Adrenal gland (tissue), 9 donors: ENCODE measurements at regions not wholly inside any gene's neighbourhood (a gene's known extent, or its start where the extent isn't known, plus 50 kb on each side); places are given as distances from the start of the nearest gene placed in this dataset.

Experiments used
- DNase-seq, 7 donors: peaks; one replicate each; pipeline ENCODE4 v3.0.0-alpha.2; 2019 to 2020
- H3K27ac ChIP-seq, 5 donors: fragments of 200-600 bp; sonication (generic) in 4 of 5; 1 replicate in 3 of 5; 2 replicates in 2 of 5; pipeline versions ENCODE4 v1.5.1 to v1.8.0; 2016 to 2020; ENCODE audit warnings: mild to moderate bottlenecking in 1 of 5
- H3K27me3 ChIP-seq: fragments of 200-600 bp; 2 replicates; pipeline ENCODE4 v1.8.0; 2021
- H3K36me3 ChIP-seq, 2 donors: fragments of 200-600 bp; replicated peaks in 1 of 2; 1 replicate in 1 of 2; 2 replicates in 1 of 2; pipeline versions ENCODE4 v1.5.1 to v1.8.0; 2018 to 2022
- H3K4me1 ChIP-seq, 2 donors: fragments of 200-600 bp; replicated peaks in 1 of 2; 1 replicate in 1 of 2; 2 replicates in 1 of 2; pipeline versions ENCODE4 v1.5.1 to v1.8.0; 2018 to 2021
- H3K4me3 ChIP-seq, 4 donors: fragments of 200-600 bp; sonication (generic) in 3 of 4; one replicate each; pipeline ENCODE4 v1.5.1; 2016 to 2018
- H3K9me3 ChIP-seq, 3 donors: fragments of 200-600 bp; sonication (generic) in 1 of 3; replicated peaks in 1 of 3; 1 replicate in 2 of 3; 2 replicates in 1 of 3; pipeline versions ENCODE4 v1.5.1 to v1.8.0; 2016 to 2021
- CTCF ChIP-seq, 6 experiments: fragments of 450-650 bp in 4 of 6; fragments of 200-600 bp in 2 of 6; sonication (generic) in 1 of 6; IDR thresholded peaks; 1 replicate in 5 of 6; 2 replicates in 1 of 6; pipeline versions ENCODE4 v1.5.1 to v1.8.0; 2016 to 2021; ENCODE audit warnings: antibody characterized with exemption in 6 of 6, mild to moderate bottlenecking in 2 of 6, moderate library complexity in 1 of 6
- POLR2A ChIP-seq, 2 donors: fragments of 450-650 bp; IDR thresholded peaks; one replicate each; pipeline ENCODE4 v1.6.1; 2017; ENCODE audit warnings: antibody characterized with exemption in 2 of 2, mild to moderate bottlenecking in 2 of 2, moderate library complexity in 1 of 2
- WGBS, 4 donors: extraction: QIAGEN DNeasy Blood & Tissue Kit in 2 of 4; methylation state at CpG; one replicate each; pipeline versions ENCODE4 v1.1.5 to v1.1.7; 2013 to 2017; 5-methylcytosine and 5-hydroxymethylcytosine counted together
- intact Hi-C, 2 donors: fragments of 100-400 bp; cut with DNase I; formaldehyde crosslinking; loops; one replicate each; pipeline versions ENCODE4 v1.14.1 to v1.15.0; 2022 to 2023
- donor health status: healthy with polysubstance abuse.
- donor health status: Bipolar disorder and iron deficiency.
- donor health status: DM: yes; HTN: yes; CAD: no.
- donor health status: DM: no; HTN: no; CAD: no.
- donor health status: DM: no; HTN: no; CAD: no.

- Histone ChIP-seq H3K9me3 (no peaks in the 10 kb centered on the region), H3K4me3 (no peak overlapping the region), H3K27me3 (no peaks in the 10 kb centered on the region), H3K4me1 (no peaks in the 10 kb centered on the region), H3K36me3 (no peaks in the 10 kb centered on the region), H3K27ac (no peak overlapping the region)
- DNase-seq = no peak
- intact Hi-C loops = no loop called here
- 57 to 75% (median 67%) methylated on average over 8 of the region's 8 CpGs for WGBS, 4 donors
- TF ChIP-seq POLR2A (IDR thresholded peaks at IDR 0.05) (no peak), CTCF (IDR thresholded peaks at IDR 0.05) (no peak)
Observed at GRCh38 chr13:107883561-107884175, 331.7 kb downstream of the LIG4 start.

- WGBS, 4 donors = 67 to 75% (median 72%) methylated on average over 10 to 11 of the region's 11 CpGs
- Histone ChIP-seq H3K27me3 (no peaks in the 10 kb centered on the region), H3K36me3 (no peaks in the 10 kb centered on the region), H3K4me3 (no peak overlapping the region), H3K9me3 (no peaks in the 10 kb centered on the region), H3K4me1 (no peaks in the 10 kb centered on the region), H3K27ac (no peak overlapping the region)
- DNase-seq = no peak
- no peak for TF ChIP-seq CTCF (IDR thresholded peaks at IDR 0.05)
- intact Hi-C loops = no loop called here
Observed at GRCh38 chr13:107882708-107883560, 332.4 kb downstream of the LIG4 start.

- no peak overlapping the region for H3K27ac ChIP-seq
- intact Hi-C loops = no loop called here
- 69 to 85% (median 78%) methylated on average over 3 of the region's 3 CpGs for WGBS, 4 donors
Observed at GRCh38 chr13:107881362-107881761, 334.0 kb downstream of the LIG4 start.

More at GRCh38 chr13:107881362-107881761, 334.0 kb downstream of the LIG4 start:
- Histone ChIP-seq H3K9me3 (no peaks in the 10 kb centered on the region), H3K36me3 (no peaks in the 10 kb centered on the region), H3K4me1 (no peaks in the 10 kb centered on the region), H3K27me3 (no peaks in the 10 kb centered on the region), H3K4me3 (no peak overlapping the region)
- no peak for TF ChIP-seq CTCF (IDR thresholded peaks at IDR 0.05)
- TF ChIP-seq POLR2A (IDR thresholded peaks at IDR 0.05) = no peak
- DNase-seq = no peak
